ENCODE measurements at regions not wholly inside any gene's neighbourhood (a gene's known extent, or its start where the extent isn't known, plus 50 kb on each side); places are given as distances from the start of the nearest gene placed in this dataset.

DNA sequence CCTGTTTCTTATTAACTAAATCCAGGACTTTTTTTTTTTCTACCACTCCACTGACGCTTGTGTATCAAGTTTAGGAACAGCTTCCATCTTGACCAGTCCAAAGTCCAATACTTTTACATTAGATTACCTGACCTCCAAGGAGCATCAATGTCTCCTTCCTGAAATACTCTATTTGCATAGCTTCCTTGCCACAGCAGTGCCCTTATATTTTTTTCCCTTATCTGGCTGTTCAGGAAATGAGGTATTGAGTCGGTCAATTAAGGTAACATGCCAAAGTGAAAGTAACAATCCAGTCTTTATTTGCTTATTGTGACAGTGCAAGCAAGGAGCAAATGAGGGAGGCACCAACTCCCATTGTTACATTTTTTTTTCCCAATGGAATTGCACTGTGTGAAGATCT is 730.8 kb upstream of the NDST4 start:
- TF ChIP-seq CHD2 (IDR thresholded peaks at IDR 0.05; ENCODE audit: low read length, partially characterized antibody), result no peak
- TF ChIP-seq, protein P1, sequence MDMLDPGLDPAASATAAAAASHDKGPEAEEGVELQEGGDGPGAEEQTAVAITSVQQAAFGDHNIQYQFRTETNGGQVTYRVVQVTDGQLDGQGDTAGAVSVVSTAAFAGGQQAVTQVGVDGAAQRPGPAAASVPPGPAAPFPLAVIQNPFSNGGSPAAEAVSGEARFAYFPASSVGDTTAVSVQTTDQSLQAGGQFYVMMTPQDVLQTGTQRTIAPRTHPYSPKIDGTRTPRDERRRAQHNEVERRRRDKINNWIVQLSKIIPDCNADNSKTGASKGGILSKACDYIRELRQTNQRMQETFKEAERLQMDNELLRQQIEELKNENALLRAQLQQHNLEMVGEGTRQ (IDR thresholded peaks at IDR 0.05; ENCODE audit: borderline replicate concordance, low read depth, low read length), result no peak
- no peak for TF ChIP-seq EP300 (IDR thresholded peaks at IDR 0.05; ENCODE audit: borderline replicate concordance in 1 of 2, low read depth in 1 of 2, low read length in 1 of 2)
- TF ChIP-seq, protein P2, sequence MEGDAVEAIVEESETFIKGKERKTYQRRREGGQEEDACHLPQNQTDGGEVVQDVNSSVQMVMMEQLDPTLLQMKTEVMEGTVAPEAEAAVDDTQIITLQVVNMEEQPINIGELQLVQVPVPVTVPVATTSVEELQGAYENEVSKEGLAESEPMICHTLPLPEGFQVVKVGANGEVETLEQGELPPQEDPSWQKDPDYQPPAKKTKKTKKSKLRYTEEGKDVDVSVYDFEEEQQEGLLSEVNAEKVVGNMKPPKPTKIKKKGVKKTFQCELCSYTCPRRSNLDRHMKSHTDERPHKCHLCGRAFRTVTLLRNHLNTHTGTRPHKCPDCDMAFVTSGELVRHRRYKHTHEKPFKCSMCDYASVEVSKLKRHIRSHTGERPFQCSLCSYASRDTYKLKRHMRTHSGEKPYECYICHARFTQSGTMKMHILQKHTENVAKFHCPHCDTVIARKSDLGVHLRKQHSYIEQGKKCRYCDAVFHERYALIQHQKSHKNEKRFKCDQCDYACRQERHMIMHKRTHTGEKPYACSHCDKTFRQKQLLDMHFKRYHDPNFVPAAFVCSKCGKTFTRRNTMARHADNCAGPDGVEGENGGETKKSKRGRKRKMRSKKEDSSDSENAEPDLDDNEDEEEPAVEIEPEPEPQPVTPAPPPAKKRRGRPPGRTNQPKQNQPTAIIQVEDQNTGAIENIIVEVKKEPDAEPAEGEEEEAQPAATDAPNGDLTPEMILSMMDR (IDR thresholded peaks at IDR 0.05), result no peak
- no peak for TF ChIP-seq GABPA (IDR thresholded peaks at IDR 0.05; ENCODE audit: low read depth)
- no peak for TF ChIP-seq JUND (IDR thresholded peaks at IDR 0.05)
- TF ChIP-seq SIN3A (IDR thresholded peaks at IDR 0.05; ENCODE audit: borderline replicate concordance, low read depth, low read length), result no peak
- TF ChIP-seq, protein P3, sequence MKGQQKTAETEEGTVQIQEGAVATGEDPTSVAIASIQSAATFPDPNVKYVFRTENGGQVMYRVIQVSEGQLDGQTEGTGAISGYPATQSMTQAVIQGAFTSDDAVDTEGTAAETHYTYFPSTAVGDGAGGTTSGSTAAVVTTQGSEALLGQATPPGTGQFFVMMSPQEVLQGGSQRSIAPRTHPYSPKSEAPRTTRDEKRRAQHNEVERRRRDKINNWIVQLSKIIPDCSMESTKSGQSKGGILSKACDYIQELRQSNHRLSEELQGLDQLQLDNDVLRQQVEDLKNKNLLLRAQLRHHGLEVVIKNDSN (IDR thresholded peaks at IDR 0.05; ENCODE audit: borderline replicate concordance, low read depth), result no peak
- TF ChIP-seq, protein P4, sequence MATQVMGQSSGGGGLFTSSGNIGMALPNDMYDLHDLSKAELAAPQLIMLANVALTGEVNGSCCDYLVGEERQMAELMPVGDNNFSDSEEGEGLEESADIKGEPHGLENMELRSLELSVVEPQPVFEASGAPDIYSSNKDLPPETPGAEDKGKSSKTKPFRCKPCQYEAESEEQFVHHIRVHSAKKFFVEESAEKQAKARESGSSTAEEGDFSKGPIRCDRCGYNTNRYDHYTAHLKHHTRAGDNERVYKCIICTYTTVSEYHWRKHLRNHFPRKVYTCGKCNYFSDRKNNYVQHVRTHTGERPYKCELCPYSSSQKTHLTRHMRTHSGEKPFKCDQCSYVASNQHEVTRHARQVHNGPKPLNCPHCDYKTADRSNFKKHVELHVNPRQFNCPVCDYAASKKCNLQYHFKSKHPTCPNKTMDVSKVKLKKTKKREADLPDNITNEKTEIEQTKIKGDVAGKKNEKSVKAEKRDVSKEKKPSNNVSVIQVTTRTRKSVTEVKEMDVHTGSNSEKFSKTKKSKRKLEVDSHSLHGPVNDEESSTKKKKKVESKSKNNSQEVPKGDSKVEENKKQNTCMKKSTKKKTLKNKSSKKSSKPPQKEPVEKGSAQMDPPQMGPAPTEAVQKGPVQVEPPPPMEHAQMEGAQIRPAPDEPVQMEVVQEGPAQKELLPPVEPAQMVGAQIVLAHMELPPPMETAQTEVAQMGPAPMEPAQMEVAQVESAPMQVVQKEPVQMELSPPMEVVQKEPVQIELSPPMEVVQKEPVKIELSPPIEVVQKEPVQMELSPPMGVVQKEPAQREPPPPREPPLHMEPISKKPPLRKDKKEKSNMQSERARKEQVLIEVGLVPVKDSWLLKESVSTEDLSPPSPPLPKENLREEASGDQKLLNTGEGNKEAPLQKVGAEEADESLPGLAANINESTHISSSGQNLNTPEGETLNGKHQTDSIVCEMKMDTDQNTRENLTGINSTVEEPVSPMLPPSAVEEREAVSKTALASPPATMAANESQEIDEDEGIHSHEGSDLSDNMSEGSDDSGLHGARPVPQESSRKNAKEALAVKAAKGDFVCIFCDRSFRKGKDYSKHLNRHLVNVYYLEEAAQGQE (IDR thresholded peaks at IDR 0.05; ENCODE audit: low read depth, low read length), result no peak
- no peak for TF ChIP-seq EZH2phosphoT487 (IDR thresholded peaks at IDR 0.05; ENCODE audit: borderline replicate concordance, low read depth)
- TF ChIP-seq, protein P5, sequence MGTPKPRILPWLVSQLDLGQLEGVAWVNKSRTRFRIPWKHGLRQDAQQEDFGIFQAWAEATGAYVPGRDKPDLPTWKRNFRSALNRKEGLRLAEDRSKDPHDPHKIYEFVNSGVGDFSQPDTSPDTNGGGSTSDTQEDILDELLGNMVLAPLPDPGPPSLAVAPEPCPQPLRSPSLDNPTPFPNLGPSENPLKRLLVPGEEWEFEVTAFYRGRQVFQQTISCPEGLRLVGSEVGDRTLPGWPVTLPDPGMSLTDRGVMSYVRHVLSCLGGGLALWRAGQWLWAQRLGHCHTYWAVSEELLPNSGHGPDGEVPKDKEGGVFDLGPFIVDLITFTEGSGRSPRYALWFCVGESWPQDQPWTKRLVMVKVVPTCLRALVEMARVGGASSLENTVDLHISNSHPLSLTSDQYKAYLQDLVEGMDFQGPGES (IDR thresholded peaks at IDR 0.05; ENCODE audit: low read depth, low read length), result no peak
- no peak for TF ChIP-seq FOXJ3 (CRISPR knock-in tag; IDR thresholded peaks at IDR 0.05)
- TF ChIP-seq, protein P6, sequence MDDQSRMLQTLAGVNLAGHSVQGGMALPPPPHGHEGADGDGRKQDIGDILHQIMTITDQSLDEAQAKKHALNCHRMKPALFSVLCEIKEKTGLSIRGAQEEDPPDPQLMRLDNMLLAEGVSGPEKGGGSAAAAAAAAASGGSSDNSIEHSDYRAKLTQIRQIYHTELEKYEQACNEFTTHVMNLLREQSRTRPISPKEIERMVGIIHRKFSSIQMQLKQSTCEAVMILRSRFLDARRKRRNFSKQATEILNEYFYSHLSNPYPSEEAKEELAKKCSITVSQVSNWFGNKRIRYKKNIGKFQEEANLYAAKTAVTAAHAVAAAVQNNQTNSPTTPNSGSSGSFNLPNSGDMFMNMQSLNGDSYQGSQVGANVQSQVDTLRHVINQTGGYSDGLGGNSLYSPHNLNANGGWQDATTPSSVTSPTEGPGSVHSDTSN (IDR thresholded peaks at IDR 0.05), result no peak
- TF ChIP-seq RAD21 (IDR thresholded peaks at IDR 0.05; ENCODE audit: low read length), result no peak
